GM12865 (cell line): ENCODE measurements at regions not wholly inside any gene's neighbourhood (a gene's known extent, or its start where the extent isn't known, plus 50 kb on each side); places are given as distances from the start of the nearest gene placed in this dataset.

Experiments used
- DNase-seq: peaks from one replicate; pipeline ENCODE4 v3.0.0; 2010; ENCODE audit warnings: low read depth
- H3K4me3 ChIP-seq: 2 replicates; pipeline ENCODE4 v1.5.1; 2011; ENCODE audit warnings: mild to moderate bottlenecking, low read depth, low read length, control low read depth
- TF ChIP-seq, protein P1 (sequence below): IDR thresholded peaks from 2 replicates; pipeline ENCODE4 v1.5.1; 2011; ENCODE audit warnings: low read length, control low read depth, low read depth, inconsistent platforms; ENCODE audit not compliant: insufficient read depth; ENCODE audit errors: missing control alignments

DNA sequence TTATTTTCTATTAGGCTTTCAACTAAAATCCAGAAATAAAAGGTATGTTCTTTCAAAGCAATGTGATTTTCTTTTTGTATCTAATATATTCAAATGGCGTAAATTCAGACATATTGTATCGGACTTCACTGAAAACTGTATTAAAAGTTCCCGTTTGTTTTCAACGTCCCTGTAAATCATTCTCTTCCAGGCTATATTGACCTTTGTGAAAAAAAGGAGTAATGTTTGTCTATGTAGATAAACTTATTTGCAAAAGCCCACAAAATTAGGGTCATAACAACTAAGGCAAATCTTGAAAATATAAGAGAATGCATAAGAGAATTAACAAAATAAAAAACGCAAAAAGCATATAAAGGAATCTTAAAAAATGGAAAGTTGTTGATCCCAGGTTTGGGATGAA lies 1492.4 kb downstream of the AACS start:
- H3K4me3 ChIP-seq, result no peak overlapping the region
- DNase-seq, result no peak
- TF ChIP-seq, protein P1, sequence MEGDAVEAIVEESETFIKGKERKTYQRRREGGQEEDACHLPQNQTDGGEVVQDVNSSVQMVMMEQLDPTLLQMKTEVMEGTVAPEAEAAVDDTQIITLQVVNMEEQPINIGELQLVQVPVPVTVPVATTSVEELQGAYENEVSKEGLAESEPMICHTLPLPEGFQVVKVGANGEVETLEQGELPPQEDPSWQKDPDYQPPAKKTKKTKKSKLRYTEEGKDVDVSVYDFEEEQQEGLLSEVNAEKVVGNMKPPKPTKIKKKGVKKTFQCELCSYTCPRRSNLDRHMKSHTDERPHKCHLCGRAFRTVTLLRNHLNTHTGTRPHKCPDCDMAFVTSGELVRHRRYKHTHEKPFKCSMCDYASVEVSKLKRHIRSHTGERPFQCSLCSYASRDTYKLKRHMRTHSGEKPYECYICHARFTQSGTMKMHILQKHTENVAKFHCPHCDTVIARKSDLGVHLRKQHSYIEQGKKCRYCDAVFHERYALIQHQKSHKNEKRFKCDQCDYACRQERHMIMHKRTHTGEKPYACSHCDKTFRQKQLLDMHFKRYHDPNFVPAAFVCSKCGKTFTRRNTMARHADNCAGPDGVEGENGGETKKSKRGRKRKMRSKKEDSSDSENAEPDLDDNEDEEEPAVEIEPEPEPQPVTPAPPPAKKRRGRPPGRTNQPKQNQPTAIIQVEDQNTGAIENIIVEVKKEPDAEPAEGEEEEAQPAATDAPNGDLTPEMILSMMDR, result no peak

DNA sequence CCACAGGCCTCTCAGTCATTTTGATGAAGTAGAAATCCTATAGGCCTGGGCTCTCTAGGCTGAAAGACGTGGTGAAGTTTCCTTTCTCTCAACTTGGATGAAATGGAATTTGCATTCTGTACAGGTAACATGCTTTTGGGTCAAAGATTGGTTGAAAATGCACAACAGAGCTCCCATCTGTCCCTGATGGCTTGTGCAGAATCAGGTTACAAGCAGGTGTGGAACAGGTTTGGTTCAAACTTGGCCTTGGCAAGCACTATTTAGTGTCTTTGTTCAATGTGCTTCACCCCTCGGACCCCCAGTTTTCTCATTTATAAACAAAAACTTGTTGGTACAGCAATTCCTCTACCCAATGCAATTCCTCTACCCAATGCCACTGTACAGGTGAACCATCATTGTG lies 1493.0 kb downstream of the AACS start:
- no peak overlapping the region for H3K4me3 ChIP-seq
- DNase-seq, result no peak
- TF ChIP-seq, protein P1, result no peak

DNA sequence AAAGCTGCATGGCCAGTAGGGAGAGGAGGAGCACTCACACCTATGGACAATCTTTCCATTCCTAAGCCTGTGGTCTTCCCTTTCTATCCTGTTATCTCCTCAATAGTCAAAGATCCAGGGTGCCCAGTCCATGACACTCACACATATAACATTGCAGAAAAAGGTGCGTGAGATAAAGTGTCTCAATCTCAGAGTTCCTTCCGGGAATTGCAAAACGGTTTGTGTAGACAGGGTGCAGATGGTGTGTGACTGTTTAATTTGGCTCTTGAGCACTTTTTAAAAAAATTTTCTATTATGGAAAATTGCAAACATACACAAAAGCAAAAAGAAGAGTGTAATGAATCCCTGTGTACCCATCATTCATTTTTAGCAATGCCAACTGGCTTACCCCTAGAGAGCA lies 1493.6 kb downstream of the AACS start:
- no peak for DNase-seq
- TF ChIP-seq, protein P1, result no peak
- no peak overlapping the region for H3K4me3 ChIP-seq

DNA sequence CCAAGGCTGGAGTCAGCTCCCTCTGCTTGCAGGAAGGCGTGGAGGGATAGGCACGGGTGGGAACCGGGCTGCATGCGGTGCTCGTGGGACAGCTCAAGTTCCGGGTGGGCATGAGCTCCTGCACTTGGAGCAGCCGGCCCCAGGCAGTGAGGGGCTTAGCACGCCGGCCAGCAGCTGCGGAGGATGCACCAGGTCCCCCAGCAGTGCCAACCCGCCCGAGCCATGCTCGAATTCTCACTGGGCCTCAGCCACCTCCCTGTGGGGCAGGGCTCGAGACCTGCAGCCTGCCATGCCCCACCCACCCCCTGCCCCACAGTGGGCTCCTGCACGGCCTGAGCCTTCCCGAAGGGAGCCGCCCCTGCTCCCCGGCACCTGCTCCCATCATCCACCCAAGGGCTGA lies 1501.8 kb downstream of the AACS start:
- H3K4me3 ChIP-seq, result no peak overlapping the region
- TF ChIP-seq, protein P1, result no peak
- DNase-seq, result no peak

DNA sequence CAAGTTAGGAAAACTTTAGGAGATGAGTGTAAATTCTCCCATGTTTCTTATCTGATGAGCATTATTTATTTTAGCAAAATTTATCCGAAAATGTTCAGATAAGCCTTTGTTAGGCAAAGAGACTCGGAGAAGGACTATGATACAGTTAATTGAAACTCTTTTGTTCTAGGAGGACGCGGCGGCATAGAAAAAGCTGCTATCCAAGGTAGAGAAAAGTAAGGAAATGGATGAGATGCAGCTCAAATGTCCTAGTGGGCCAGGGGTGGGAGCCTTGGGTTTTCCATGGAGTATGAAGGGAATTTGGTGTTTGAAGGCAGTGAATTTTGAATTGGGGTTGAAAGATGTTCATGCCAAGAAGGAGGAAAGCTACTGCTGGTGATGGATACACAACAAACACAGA lies 1504.5 kb downstream of the AACS start:
- TF ChIP-seq, protein P1, result no peak
- no peak for DNase-seq
- H3K4me3 ChIP-seq, result no peak overlapping the region

DNA sequence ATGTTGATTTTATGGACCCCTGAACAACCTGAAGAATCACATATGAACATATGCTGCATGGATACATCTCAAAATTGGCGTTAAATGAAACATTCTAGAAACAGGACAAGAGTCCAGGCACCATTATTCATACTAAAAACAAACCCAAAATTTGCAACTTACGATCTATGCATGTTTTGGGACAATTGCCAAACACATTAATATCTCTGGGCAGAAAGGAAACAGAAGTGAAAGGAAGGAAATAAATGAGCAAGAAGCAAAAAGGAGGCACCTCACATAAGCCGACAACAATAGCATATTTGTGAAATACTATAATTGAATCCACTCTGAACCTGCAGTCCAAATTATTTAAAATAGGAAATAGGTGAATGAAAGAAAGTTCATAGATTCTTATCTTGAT lies 1505.3 kb downstream of the AACS start:
- TF ChIP-seq, protein P1, result no peak
- no peak overlapping the region for H3K4me3 ChIP-seq
- DNase-seq, result no peak

DNA sequence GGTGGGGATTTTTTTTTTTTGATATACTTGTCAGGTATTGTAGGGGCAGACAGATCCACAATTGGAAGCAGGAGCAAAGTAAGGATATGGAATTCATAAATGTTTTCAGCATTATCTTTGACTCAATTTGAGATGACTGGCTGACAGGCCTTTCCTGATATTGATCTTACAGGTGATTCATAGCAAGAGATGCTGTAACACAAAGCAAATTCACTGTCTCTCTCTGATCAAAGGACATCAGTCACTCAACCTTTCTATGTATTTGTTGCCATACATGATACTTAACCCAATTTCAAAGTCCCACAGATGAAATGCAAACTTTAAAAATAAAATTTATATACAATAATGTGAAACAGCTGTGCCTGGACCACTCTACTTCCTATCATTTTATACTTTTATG lies 1506.9 kb downstream of the AACS start:
- DNase-seq, result no peak
- H3K4me3 ChIP-seq, result no peak overlapping the region
- TF ChIP-seq, protein P1, result no peak
